NCI-H2029 (cell line): ENCODE measurements at regions not wholly inside any gene's neighbourhood (a gene's known extent, or its start where the extent isn't known, plus 50 kb on each side); places are given as distances from the start of the nearest gene placed in this dataset.
"Not testable (repeated sequence)": the region's sequence is repeated elsewhere in the genome, so short reads cannot be mapped to it uniquely, and the experiment has no call there.

Source experiments
- DNase-seq: peaks from one replicate; lab custom pipeline; 2025; lab: John Stamatoyannopoulos, UW

- no peak for DNase-seq
These were observed 121.5 kb upstream of the SATB1 start for GRCh38 chr3:18546632-18547031.

- DNase-seq: no peak
These were observed 119.0 kb upstream of the SATB1 start for GRCh38 chr3:18544146-18544545.

GRCh38 chr3:18538463-18539230, 113.5 kb upstream of the SATB1 start:
- no peak for DNase-seq

- DNase-seq: no peak
These were observed 107.9 kb upstream of the SATB1 start for GRCh38 chr3:18533039-18533438.

GRCh38 chr3:18531662-18532061, 106.5 kb upstream of the SATB1 start:
- DNase-seq: no peak

GRCh38 chr3:18529631-18530030, 104.5 kb upstream of the SATB1 start:
- no peak for DNase-seq

GRCh38 chr3:18527691-18528090, 102.6 kb upstream of the SATB1 start:
- no peak for DNase-seq

- no peak for DNase-seq
These were observed 101.5 kb upstream of the SATB1 start for GRCh38 chr3:18526667-18527066.

GRCh38 chr3:18516170-18516569, 91.0 kb upstream of the SATB1 start:
- DNase-seq: not testable (repeated sequence)

GRCh38 chr3:18513091-18513490, 88.0 kb upstream of the SATB1 start:
- no peak for DNase-seq

- DNase-seq: no peak
These were observed 86.9 kb upstream of the SATB1 start for GRCh38 chr3:18512007-18512406.

GRCh38 chr3:18510947-18511346, 85.8 kb upstream of the SATB1 start:
- DNase-seq: no peak

GRCh38 chr3:18507333-18507732, 82.2 kb upstream of the SATB1 start:
- no peak for DNase-seq

GRCh38 chr3:18505056-18505455, 79.9 kb upstream of the SATB1 start:
- no peak for DNase-seq

GRCh38 chr3:18501679-18502343, 76.7 kb upstream of the SATB1 start:
- no peak for DNase-seq

- DNase-seq: no peak
These were observed 75.2 kb upstream of the SATB1 start for GRCh38 chr3:18500322-18500721.

GRCh38 chr3:18499301-18499700, 74.2 kb upstream of the SATB1 start:
- no peak for DNase-seq

- DNase-seq: no peak
These were observed 69.1 kb upstream of the SATB1 start for GRCh38 chr3:18494251-18494650.

- no peak for DNase-seq
These were observed 64.8 kb upstream of the SATB1 start for GRCh38 chr3:18489939-18490338.

GRCh38 chr3:18483226-18483625, 58.1 kb upstream of the SATB1 start:
- no peak for DNase-seq

- DNase-seq: no peak
These were observed 56.9 kb upstream of the SATB1 start for GRCh38 chr3:18481946-18482548.

GRCh38 chr3:18477620-18478019, 52.5 kb upstream of the SATB1 start:
- no peak for DNase-seq
